VCaP (cell line): ENCODE measurements at regions not wholly inside any gene's neighbourhood (a gene's known extent, or its start where the extent isn't known, plus 50 kb on each side); places are given as distances from the start of the nearest gene placed in this dataset.
"Not testable (repeated sequence)": the region's sequence is repeated elsewhere in the genome, so short reads cannot be mapped to it uniquely, and the experiment has no call there.

Experiments used
- H3K27ac ChIP-seq: fragments of 450-650 bp; 2 replicates; pipeline ENCODE4 v1.5.1; 2017
- TF ChIP-seq, protein P1 (sequence below): fragments of 450-650 bp; conservative IDR thresholded peaks from 2 replicates; pipeline ENCODE4 v1.5.1; 2017; ENCODE audit warnings: mild to moderate bottlenecking, moderate library complexity

DNA sequence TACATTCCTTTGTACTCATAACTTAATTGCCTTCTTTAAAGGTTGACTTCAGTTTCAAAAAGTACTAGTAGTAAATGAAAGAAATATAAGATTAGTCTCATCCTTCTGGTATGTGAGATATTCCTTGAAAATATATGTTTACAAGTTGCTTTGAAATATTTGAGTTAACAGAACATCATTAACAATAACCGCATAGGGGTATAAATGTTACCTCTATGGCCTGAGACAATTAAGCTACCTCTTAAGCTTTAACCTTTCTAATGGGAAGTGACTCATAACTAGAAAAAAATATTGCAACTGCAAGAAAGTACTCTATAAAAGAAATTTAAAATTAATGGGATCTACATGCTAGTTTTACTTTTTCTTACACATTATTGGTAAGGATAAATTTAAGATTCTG, 399.0 kb downstream of the CDH10 start:
- TF ChIP-seq, protein P1, sequence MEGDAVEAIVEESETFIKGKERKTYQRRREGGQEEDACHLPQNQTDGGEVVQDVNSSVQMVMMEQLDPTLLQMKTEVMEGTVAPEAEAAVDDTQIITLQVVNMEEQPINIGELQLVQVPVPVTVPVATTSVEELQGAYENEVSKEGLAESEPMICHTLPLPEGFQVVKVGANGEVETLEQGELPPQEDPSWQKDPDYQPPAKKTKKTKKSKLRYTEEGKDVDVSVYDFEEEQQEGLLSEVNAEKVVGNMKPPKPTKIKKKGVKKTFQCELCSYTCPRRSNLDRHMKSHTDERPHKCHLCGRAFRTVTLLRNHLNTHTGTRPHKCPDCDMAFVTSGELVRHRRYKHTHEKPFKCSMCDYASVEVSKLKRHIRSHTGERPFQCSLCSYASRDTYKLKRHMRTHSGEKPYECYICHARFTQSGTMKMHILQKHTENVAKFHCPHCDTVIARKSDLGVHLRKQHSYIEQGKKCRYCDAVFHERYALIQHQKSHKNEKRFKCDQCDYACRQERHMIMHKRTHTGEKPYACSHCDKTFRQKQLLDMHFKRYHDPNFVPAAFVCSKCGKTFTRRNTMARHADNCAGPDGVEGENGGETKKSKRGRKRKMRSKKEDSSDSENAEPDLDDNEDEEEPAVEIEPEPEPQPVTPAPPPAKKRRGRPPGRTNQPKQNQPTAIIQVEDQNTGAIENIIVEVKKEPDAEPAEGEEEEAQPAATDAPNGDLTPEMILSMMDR: no peak
- H3K27ac ChIP-seq: no peak overlapping the region

- TF ChIP-seq, protein P1: no peak
- no peak overlapping the region for H3K27ac ChIP-seq
Observed at GRCh38 chr5:24264547-24264946, 380.2 kb downstream of the CDH10 start.

DNA sequence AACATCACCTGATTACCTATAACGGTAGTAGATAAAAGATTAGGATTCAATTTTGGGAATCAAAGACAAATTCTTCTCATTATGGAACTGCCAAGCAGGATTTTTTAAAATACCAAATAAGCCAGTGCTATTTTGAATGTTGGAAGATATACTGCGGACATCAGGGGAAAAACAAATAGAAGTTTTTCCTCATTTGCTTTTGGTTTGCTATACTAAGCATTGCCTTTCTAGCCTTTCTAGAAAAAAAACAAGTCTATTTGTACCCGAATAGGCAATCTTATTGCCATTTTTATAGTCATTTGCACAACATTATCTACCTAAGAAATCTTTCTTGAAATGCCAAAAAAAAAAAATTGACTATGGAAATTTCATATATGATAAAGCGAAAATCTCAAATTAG, 379.5 kb downstream of the CDH10 start:
- TF ChIP-seq, protein P1: no peak
- no peak overlapping the region for H3K27ac ChIP-seq

DNA sequence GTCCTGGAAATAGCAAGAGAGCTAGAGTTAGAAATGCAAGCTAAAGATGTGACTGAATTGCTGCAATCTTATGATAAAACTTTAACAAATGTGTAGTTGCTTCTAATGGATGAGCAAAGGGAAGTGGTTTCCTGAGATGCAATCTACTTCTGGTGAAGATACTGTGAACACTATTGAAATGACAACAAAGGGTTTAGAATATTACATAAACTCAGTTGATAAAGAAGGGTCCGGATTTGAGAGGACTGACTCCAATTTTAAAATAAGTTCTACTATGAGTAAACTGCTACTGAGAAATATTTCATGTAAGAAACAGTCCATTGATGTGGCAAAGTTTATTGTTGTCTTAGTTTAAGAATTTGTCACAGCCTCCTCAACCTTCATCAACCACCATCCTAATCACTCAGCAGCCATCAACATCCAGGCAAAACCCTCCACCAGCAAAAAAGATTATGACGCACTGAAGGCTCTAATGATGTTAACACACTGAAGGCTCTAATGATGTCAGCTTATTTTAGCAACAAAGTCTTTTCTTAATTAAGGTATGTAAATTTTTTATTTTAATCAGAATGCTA, 376.2 kb downstream of the CDH10 start:
- TF ChIP-seq, protein P1: no peak
- no peak overlapping the region for H3K27ac ChIP-seq

- H3K27ac ChIP-seq: not testable (repeated sequence)
Observed at GRCh38 chr5:24271702-24272118, 373.1 kb downstream of the CDH10 start.

DNA sequence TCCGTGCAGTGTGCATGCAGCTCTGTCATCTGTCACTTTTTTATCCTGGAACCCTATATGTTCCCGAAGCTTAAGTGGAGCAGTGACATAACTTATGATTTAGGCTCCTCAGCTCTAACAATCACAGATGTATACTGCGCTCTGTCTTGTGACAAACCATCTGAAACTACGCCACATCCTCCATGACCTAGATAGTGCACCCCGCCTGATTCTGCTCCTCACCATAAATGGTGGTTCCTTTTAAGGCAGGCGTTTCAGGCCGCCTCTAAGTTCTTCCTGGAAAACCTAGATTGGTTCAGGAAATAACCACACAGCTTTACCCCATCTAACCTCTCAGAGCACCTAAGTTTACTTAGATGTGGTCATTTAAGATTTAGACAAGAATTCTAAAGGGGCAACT, 372.0 kb downstream of the CDH10 start:
- no peak overlapping the region for H3K27ac ChIP-seq
- TF ChIP-seq, protein P1: no peak

DNA sequence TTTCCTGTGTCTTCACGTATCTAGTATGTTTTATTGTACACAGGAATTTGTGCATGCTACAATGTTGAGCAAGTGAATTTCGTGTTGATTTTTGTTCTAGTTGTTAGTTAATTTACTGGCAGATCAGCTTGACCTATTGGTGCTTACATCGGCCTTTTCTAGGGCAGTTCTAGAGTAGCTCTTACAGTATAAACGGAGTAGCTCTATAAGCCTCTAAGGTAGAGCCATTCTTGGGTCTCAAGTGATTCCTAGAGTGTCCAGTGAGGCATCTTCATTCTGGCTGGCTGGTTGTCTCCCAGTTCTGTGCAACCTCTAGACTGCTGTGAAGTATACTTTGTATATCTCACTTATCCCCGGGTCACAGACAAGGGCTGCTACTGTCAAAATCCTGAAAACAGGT, 364.6 kb downstream of the CDH10 start:
- TF ChIP-seq, protein P1: no peak
- H3K27ac ChIP-seq: no peak overlapping the region

GRCh38 chr5:24281818-24282217, 363.0 kb downstream of the CDH10 start:
- TF ChIP-seq, protein P1: no peak
- no peak overlapping the region for H3K27ac ChIP-seq
